ENCODE measurements at regions not wholly inside any gene's neighbourhood (a gene's known extent, or its start where the extent isn't known, plus 50 kb on each side); places are given as distances from the start of the nearest gene placed in this dataset.

- TF ChIP-seq GATA3 (IDR thresholded peaks at IDR 0.05; ENCODE audit: low read depth, low read length) (no peak), GATA2 (IDR thresholded peaks at IDR 0.05; ENCODE audit: low read depth, low read length) (no peak)
Measured at GRCh38 chr5:98163796-98164493, 609.5 kb upstream of the RGMB start.

DNA sequence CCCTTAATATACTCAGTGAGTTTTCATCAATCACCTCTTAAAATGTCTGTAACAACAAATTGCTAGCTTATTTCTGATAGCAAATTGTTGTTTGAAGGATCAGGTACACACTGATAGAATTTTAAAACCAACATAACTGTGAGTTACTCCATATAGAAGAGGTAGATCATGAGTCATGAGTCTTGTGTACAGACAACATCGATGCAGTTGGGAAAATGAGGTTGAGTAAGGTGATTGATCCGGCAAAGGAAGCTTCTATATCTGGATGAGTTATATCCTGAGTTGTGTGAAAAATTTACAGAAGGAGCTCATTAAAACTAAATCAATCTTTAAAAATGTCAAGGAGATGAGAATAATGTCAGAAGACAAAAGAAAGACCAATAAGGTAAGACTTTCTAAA lies 604.6 kb upstream of the RGMB start:
- TF ChIP-seq GATA3 (IDR thresholded peaks at IDR 0.05; ENCODE audit: low read depth, low read length) (no peak), GATA2 (IDR thresholded peaks at IDR 0.05; ENCODE audit: low read depth, low read length) (no peak)

GRCh38 chr5:98170994-98171393 lies 602.5 kb upstream of the RGMB start:
- no peak for TF ChIP-seq GATA2 (IDR thresholded peaks at IDR 0.05; ENCODE audit: low read depth, low read length)
- no peak for TF ChIP-seq GATA3 (IDR thresholded peaks at IDR 0.05; ENCODE audit: low read depth, low read length)

GRCh38 chr5:98173334-98173733 lies 600.1 kb upstream of the RGMB start:
- no peak for TF ChIP-seq GATA2 (IDR thresholded peaks at IDR 0.05; ENCODE audit: low read depth, low read length)

DNA sequence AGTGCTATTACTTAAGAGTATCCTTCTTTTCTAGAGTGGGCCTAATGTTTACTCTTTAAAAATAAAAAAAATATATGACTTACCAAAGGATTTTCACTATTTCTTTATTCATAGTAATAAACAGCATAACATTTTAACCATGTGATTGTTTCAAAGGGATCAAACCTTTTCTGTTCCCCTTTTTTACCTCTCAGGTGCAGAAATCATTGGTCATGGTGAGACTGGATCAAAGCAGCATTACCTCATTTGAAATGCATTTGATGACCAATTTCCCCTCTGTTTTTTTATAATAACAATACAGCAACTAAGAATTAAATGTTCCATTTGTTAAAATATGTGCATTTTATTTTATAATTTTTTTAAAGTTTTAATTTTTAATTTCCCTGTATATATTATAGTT lies 598.0 kb upstream of the RGMB start:
- TF ChIP-seq GATA2 (IDR thresholded peaks at IDR 0.05; ENCODE audit: low read depth, low read length) (no peak), GATA3 (IDR thresholded peaks at IDR 0.05; ENCODE audit: low read depth, low read length) (no peak)

GRCh38 chr5:98179791-98180755 lies 593.4 kb upstream of the RGMB start:
- TF ChIP-seq GATA2 (IDR thresholded peaks at IDR 0.05; ENCODE audit: low read depth, low read length) (no peak), GATA3 (IDR thresholded peaks at IDR 0.05; ENCODE audit: low read depth, low read length) (no peak)

- TF ChIP-seq GATA3 (IDR thresholded peaks at IDR 0.05; ENCODE audit: low read depth, low read length) (no peak), GATA2 (IDR thresholded peaks at IDR 0.05; ENCODE audit: low read depth, low read length) (no peak)
Measured at GRCh38 chr5:98186128-98186527, 587.3 kb upstream of the RGMB start.

DNA sequence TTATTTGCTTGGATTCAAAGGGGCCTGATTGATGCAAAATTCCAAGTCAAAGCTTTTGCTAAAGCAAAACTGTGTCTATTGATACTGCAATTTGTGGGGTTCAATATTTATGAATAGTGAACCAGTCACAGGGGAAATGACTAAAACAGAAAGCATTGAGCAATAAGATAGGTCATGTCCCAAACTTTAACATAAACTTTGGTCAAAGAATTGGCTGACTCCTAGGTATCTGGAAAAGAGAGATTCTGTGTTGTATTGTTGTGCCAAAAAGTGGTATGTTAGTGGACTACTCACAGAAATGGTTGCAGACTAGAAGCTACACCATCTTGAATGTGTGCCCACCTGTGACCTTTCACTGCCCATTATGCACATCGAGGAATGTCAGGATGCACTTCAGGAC lies 585.5 kb upstream of the RGMB start:
- TF ChIP-seq GATA3 (IDR thresholded peaks at IDR 0.05; ENCODE audit: low read depth, low read length) (no peak), GATA2 (IDR thresholded peaks at IDR 0.05; ENCODE audit: low read depth, low read length) (no peak)

DNA sequence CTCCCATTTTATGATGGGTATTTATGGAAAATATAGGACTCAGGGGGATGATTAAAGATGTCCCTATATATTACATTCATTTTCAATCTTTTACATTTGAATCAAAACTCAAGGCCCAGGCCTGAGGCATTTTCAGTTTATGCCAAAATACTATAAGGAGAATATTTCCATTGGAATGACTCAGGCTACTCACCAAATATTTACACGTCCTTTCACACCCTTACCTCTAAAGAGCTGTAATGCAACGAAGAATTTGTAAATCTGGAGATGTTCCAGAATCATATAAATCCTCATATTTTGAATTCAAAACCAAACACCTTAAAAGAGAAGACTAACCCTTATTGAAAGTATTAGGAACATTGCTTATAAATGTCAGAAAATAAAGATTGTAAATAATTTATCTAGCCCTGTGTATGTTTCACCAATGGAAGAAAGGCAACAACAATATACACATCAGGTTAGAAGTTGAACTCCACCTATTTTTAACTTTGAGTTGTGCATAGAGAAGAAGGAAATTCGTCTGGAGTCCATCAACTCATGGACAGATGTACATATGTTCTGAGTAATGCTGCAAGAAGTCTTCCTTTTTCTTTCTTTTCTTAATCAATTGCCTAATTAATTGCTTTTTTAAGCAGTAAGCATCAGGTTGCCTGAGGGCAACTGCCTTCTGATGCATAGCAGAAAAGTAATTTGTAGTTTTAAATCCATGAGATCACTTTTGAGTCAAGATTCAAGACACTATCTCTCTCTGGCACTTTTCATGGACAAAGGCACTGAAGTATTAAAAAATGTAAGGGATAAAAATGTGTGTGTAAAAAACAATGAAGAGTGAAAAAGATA lies 579.3 kb upstream of the RGMB start:
- TF ChIP-seq GATA3 (IDR thresholded peaks at IDR 0.05; ENCODE audit: low read depth, low read length) (no peak), GATA2 (IDR thresholded peaks at IDR 0.05; ENCODE audit: low read depth, low read length) (no peak)

DNA sequence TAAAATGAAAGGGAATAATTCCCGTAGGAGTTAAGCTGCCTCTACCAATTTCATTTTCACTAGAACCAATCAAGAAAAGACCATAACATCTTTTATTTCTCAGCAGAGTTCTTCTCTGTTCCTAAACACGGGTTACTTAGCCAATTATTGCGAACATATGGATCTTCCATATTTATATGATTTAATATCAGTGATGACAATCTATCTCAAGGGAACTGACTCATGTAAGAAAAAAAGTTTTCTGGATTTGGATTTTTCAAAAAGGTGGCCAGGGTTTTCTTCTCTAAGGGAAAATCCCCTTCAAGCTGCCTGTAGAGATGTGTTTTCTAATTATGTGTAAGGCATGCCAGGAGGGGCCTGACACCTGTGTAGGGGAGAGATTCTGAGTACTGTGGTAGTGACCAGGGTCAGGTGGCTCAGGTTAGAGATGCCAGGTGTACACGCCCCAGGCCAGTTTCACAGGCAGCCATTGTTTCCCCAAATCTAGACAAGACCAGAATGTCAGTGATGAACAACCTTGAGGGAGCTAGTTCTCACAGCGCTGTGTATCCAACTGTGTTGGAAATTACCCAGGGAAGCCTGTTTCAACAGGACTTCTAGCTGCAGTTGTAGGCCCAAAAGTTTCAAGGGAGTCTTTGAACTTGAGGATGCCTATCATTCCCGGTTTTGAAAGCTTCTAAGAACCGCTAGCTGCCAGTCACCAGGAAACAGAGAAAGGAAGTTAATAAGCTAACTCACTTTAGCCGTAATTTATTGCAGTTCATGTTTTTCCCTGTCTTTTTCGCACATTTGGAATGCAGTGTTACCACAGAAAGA lies 572.5 kb upstream of the RGMB start:
- no peak for TF ChIP-seq GATA3 (IDR thresholded peaks at IDR 0.05; ENCODE audit: low read depth, low read length)
- TF ChIP-seq GATA2 (IDR thresholded peaks at IDR 0.05; ENCODE audit: low read depth, low read length): no peak

DNA sequence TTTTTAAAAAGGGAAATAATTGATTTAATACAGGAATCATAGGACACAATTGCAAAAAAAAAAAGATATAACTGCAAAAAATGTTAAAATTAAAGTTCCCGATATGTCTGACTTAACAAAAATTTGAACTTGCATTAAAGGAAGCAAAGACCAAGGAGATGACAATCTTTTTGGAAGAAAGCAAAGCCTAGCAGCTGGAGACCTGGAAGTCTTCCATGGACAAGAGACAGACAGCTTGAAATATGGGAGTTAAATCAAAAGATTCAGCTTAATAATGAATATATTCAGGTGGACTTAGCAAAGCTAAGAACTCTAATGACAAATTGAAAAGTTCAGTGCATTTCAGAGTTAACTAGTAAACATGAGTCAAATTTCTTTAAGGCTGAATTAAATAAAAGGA lies 568.7 kb upstream of the RGMB start:
- TF ChIP-seq GATA2 (IDR thresholded peaks at IDR 0.05; ENCODE audit: low read depth, low read length): no peak
- TF ChIP-seq GATA3 (IDR thresholded peaks at IDR 0.05; ENCODE audit: low read depth, low read length): no peak

- TF ChIP-seq GATA3 (IDR thresholded peaks at IDR 0.05; ENCODE audit: low read depth, low read length): no peak
- no peak for TF ChIP-seq GATA2 (IDR thresholded peaks at IDR 0.05; ENCODE audit: low read depth, low read length)
Measured at GRCh38 chr5:98205691-98206461, 567.6 kb upstream of the RGMB start.

DNA sequence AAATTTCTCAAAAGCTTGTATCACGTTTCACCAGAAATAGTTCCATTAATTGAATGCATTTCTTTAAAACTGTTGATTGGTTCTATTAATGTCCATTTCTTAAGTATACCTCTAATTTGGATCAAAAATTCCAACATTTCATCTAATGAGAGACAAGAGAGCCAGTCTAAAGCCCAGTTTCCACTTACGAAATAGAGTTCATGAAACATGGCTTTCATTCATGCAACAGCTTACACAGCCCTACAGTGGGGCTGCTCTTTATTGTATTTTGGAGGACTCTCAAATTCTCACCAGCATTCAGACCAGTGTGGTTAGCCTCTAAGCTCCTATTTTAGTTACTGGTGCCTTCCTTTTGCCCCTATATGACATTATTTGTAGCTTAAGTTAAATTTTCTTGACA lies 566.9 kb upstream of the RGMB start:
- TF ChIP-seq GATA3 (IDR thresholded peaks at IDR 0.05; ENCODE audit: low read depth, low read length): no peak
- no peak for TF ChIP-seq GATA2 (IDR thresholded peaks at IDR 0.05; ENCODE audit: low read depth, low read length)

Measured in SH-SY5Y (cell line).